Kidney glomerular epithelial cell (primary cell): ENCODE measurements at regions not wholly inside any gene's neighbourhood (a gene's known extent, or its start where the extent isn't known, plus 50 kb on each side); places are given as distances from the start of the nearest gene placed in this dataset.
A peak's percentile ranks its signal among the peaks of the same experiment; 100 is the strongest.
"Not testable (repeated sequence)": the region's sequence is repeated elsewhere in the genome, so short reads cannot be mapped to it uniquely, and the experiment has no call there.

Experiments
- DNase-seq: peaks from one replicate; lab custom pipeline; 2025; lab: John Stamatoyannopoulos, UW

- DNase-seq = no peak
Measured at GRCh38 chr10:60513281-60513680, 123.6 kb upstream of the ANK3 start.

GRCh38 chr10:60511477-60512229 is 122.0 kb upstream of the ANK3 start:
- no peak for DNase-seq

GRCh38 chr10:60508831-60509230 is 119.2 kb upstream of the ANK3 start:
- DNase-seq = no peak

GRCh38 chr10:60508037-60508436 is 118.4 kb upstream of the ANK3 start:
- no peak for DNase-seq

GRCh38 chr10:60502621-60503020 is 112.9 kb upstream of the ANK3 start:
- DNase-seq = no peak

- no peak for DNase-seq
Measured at GRCh38 chr10:60498985-60499384, 109.3 kb upstream of the ANK3 start.

- DNase-seq = no peak
Measured at GRCh38 chr10:60497364-60497763, 107.7 kb upstream of the ANK3 start.

GRCh38 chr10:60496181-60496580 is 106.5 kb upstream of the ANK3 start:
- DNase-seq = no peak

- peak; percentile 52 for DNase-seq
Measured at GRCh38 chr10:60495338-60496055, 105.8 kb upstream of the ANK3 start.

- no peak for DNase-seq
Measured at GRCh38 chr10:60494774-60495173, 105.1 kb upstream of the ANK3 start.

GRCh38 chr10:60491162-60491561 is 101.5 kb upstream of the ANK3 start:
- no peak for DNase-seq

GRCh38 chr10:60490013-60490412 is 100.3 kb upstream of the ANK3 start:
- peak; percentile 53 for DNase-seq

GRCh38 chr10:60488111-60488669 is 98.5 kb upstream of the ANK3 start:
- DNase-seq = no peak

- no peak for DNase-seq
Measured at GRCh38 chr10:60487543-60487942, 97.9 kb upstream of the ANK3 start.

- no peak for DNase-seq
Measured at GRCh38 chr10:60485025-60485424, 95.3 kb upstream of the ANK3 start.

- peak; percentile 83 for DNase-seq
Measured at GRCh38 chr10:60480865-60481563, 91.3 kb upstream of the ANK3 start.

GRCh38 chr10:60479305-60480020 is 89.8 kb upstream of the ANK3 start:
- DNase-seq = no peak

GRCh38 chr10:60476451-60476850 is 86.8 kb upstream of the ANK3 start:
- no peak for DNase-seq

- DNase-seq = peak; percentile 70
Measured at GRCh38 chr10:60473557-60473956, 83.9 kb upstream of the ANK3 start.

GRCh38 chr10:60470091-60470490 is 80.4 kb upstream of the ANK3 start:
- DNase-seq = no peak

- not testable (repeated sequence) for DNase-seq
Measured at GRCh38 chr10:60469147-60469546, 79.5 kb upstream of the ANK3 start.

GRCh38 chr10:60467202-60467546 is 77.5 kb upstream of the ANK3 start:
- no peak for DNase-seq
